Upper lobe of left lung (tissue), 4 donors: ENCODE measurements at regions not wholly inside any gene's neighbourhood (a gene's known extent, or its start where the extent isn't known, plus 50 kb on each side); places are given as distances from the start of the nearest gene placed in this dataset.

Experiments
- CTCF ChIP-seq, 6 experiments: fragments of 450-650 bp in 4 of 6; fragments of 200-600 bp in 2 of 6; sonication (generic) in 2 of 6; IDR thresholded peaks; one replicate each; pipeline ENCODE4 v1.5.1; 2016 to 2019; ENCODE audit warnings: antibody characterized with exemption in 6 of 6
- POLR2A ChIP-seq, 4 donors: fragments of 450-650 bp; IDR thresholded peaks; one replicate each; pipeline ENCODE4 v1.5.1; 2016 to 2017; ENCODE audit warnings: antibody characterized with exemption in 4 of 4, mild to moderate bottlenecking in 2 of 4
- POLR2AphosphoS5 ChIP-seq, 2 donors: sonication (generic); formaldehyde crosslinking; IDR thresholded peaks; one replicate each; pipeline ENCODE4 v1.5.1; 2017; ENCODE audit warnings: antibody characterized with exemption in 2 of 2

- TF ChIP-seq CTCF (IDR thresholded peaks at IDR 0.05), result no peak
- no peak for TF ChIP-seq POLR2AphosphoS5 (IDR thresholded peaks at IDR 0.05)
- TF ChIP-seq POLR2A (IDR thresholded peaks at IDR 0.05), result no peak
These were observed 70.8 kb upstream of the SPP1 start for GRCh38 chr4:87904639-87905160.
